GM12892 (cell line): ENCODE measurements at regions not wholly inside any gene's neighbourhood (a gene's known extent, or its start where the extent isn't known, plus 50 kb on each side); places are given as distances from the start of the nearest gene placed in this dataset.
"Not testable (repeated sequence)": the region's sequence is repeated elsewhere in the genome, so short reads cannot be mapped to it uniquely, and the experiment has no call there.

ENCODE experiments used
- DNase-seq: peaks from one replicate; pipeline ENCODE4 v3.0.0; 2011; ENCODE audit not compliant: insufficient read length
- FAIRE-seq: peaks from 2 replicates; lab custom pipeline; 2011; peaks lifted over from hg19 to GRCh38; lab: Jason Lieb, UNC
- POLR2A ChIP-seq: IDR thresholded peaks from 2 replicates; pipeline ENCODE4 v1.6.1; 2011; ENCODE audit warnings: low read depth, low read length, control low read depth
- POLR2AphosphoS5 ChIP-seq: IDR thresholded peaks from 2 replicates; pipeline ENCODE4 v1.6.1; 2011; ENCODE audit warnings: low read depth, low read length, control low read depth
- TAF1 ChIP-seq: IDR thresholded peaks from 2 replicates; pipeline ENCODE4 v1.6.1; 2011; ENCODE audit warnings: low read depth, mild to moderate bottlenecking, control low read depth, low read length, borderline replicate concordance

DNA sequence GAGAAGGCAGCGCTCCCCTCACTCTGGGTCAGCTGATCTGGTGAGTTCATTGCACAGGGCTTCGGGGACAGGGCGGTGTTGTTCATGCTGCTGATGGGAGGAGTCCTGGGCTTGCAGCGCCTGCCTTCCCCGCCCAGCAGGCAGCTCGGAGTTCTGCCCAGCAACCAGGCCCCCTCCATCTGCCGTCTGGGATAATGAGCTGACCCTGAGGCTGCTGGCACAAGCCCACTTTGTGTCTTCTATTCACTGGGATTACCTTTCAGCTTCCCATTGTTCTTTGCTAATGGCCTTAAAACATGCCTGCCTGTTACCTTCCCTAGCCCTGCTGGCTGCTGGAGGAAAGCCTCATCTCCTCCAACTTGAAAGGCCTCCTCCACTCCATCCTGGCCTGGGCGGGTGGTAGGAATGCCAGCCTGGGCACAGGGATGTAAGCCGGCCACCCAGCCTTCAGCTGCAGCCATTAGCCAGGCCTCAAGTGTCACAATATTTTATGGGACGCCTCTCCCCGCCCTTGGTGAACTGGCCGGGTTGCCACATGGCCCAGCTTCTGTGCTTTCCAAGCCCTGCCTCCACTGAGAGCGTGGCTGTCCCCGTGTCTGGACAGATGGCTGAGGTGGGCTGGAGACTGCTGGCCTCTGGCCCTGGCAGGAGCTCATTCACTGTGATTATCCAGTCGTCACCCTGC, 70.4 kb downstream of the GADD45G start:
- no peak for DNase-seq
- TF ChIP-seq POLR2A (no peak), TAF1 (no peak), POLR2AphosphoS5 (no peak)
- FAIRE-seq: no peak

DNA sequence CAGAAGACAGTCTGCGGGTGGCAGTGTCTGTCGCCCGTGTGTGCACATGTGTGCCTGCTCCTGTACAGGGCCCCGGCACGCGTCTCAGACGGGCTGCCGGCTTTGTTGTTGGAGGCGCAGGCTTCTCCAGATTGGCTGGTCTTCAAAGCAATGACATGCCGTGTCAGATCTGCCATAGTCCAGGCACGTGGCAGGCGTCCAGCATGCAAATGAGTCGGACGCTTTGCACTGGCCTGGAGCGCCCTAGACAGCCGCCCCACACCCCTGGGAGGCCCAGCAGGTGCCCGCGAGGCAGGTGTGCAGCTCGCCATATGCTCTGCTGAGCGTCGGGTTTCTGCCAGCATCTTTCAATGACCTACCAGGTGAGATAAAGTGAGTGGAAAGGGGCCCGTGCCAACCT, 71.5 kb downstream of the GADD45G start:
- FAIRE-seq (no peak), DNase-seq (no peak)
- TF ChIP-seq TAF1 (no peak), POLR2A (no peak), POLR2AphosphoS5 (no peak)

DNA sequence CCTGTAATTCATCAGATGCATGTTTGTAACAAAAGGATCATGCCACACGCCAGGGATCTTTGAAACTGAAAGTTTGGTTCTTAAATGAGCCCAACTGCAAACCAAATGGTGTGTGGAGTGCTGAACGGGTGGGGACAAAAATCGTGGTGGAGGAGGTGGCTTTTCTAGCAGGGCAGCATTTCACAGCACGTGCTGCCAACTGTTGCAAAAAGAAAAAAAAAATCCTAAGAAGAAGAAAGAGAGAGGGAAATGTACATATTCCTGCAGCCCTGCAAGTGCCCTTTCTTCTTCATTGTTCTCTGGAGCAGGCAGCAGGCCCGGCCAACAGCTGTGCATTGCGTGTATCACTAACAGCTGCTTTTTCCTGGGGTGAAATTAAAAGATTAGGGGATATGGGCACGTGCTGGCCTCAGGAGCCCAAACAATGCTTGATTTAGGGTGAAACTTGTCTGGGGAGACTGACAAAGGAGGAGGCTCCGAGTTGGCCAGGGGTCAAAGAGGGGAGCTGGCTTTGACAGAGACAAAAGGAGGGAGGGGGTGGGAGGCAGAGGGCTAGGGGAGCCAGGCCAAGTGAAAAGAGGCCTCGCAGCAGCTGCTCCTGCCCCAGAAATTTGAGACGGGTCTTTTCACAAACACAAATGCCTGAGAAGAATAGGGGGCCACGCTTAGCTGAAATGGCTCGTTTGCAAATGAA, 73.0 kb downstream of the GADD45G start:
- no peak for DNase-seq
- FAIRE-seq: no peak

DNA sequence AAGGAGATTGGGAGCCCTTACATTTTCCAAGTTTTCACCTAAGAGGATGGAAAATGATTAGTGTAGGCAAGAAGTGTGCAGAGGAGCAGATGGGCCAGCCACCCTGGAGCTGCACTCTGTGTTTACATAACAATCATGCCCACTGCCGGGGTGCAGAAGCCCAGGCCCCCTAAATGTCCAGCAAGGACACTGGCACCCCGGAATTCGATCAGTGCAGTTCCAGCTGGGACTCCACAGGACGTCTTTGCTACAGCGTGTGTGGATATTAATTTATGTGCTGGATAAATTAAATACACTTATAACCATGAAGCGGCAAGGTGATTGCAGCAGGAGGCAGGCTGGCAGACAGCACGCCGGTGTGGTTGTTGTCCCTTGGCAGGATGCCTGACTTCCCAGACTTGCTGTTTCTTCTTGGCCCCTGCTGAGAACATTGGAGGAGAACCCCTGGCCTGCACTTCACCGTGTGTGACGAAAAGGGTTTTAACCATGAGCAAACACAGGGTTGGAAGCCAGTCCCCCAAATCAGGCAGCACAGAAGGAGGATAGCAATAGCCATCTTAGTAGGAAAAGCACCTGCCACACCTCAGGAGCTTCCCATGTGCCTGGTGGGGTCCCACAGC, 73.7 kb downstream of the GADD45G start:
- FAIRE-seq: no peak
- no peak for DNase-seq
- TF ChIP-seq POLR2A: no peak
- TF ChIP-seq POLR2AphosphoS5: no peak

More for the DNA sequence above, 73.0 kb downstream of the GADD45G start:
- no peak for TF ChIP-seq POLR2AphosphoS5

DNA sequence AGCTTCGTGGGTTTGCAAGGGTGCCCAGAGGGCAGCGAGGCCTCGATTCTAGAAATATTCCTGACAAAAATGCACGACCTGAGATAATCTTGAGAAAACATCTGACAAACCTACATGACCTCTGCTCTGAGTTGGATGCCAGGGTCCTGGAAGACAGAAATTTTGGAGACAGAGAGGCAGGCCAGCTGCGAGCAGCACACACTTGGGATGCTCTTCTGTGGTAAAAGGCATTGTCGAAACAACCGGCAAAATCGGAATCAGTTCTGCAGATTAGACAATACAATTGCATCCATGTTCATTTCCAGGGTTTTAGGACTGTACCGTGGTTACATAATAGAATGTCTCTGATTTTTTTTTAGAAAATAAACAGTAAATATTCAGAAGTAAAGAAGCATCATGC, 74.2 kb downstream of the GADD45G start:
- no peak for TF ChIP-seq POLR2AphosphoS5
- TF ChIP-seq TAF1: no peak
- no peak for TF ChIP-seq POLR2A
- FAIRE-seq (no peak), DNase-seq (no peak)

DNA sequence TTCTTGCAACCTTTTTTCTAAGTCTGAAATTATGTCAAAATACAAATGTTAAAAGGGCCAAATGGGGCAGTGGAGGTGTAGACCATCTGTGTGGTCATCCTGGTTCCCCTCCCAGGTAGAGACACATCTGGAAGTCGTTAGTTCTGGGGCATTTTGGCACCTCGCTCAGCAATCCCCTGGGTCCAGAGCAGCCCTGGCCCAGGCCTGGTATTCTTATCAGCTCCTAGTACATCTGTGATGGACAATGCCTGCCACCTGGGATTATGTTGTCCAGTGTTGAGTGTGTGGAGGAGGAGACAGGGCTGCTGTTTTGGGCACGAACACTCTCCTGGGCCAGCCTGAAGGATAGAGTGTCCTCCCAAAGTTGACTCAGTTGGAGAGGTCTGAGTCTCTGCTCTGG, 74.8 kb downstream of the GADD45G start:
- TF ChIP-seq POLR2A: no peak
- TF ChIP-seq TAF1: no peak
- no peak for TF ChIP-seq POLR2AphosphoS5
- DNase-seq: no peak
- FAIRE-seq: no peak

DNA sequence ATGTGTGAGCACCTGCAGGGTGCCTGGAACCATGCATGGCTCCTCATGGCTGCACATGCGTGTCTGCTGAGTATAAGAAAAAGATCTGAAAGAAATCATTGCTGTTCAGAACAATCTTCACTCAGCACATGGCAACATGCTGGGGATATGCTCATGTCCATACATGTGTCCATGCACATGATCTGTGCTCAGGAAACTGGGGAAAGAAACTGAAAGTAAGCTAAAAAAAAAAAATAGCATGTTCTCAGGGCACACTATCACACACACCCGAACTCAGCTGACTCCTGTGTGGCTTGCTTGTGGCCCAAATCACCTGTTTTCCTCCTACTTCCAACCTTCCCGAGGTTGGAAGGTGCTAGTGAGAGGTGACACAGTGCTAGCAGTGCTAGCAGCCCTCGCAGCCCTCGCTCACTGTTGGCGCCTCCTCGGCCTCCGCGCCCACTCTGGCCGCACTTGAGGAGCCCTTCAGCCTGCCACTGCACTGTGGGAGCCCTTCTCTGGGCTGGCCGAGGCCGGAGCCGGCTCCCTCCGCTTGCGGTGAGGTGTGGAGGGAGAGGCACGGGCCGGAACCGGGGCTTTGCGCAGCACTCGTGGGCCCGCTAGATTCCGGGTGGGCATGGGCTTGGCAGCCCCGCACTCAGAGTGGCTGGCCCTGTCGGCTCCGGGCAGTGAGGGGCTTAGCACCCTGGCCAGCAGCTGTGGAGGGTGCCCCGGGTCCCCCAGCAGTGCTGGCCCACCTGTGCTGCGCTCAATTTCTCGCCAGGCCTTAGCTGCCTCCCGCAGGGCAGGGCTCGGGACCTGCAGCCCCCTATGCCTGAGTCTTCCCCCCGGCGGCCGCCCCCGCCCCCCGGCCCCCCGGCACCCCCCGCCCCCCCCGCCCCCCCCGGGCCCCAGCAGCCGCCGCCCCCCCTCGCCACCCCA, 76.0 kb downstream of the GADD45G start:
- FAIRE-seq: peak; percentile 66
- no peak for DNase-seq
- TF ChIP-seq POLR2A: no peak
- TF ChIP-seq POLR2AphosphoS5: no peak
- no peak for TF ChIP-seq TAF1

DNA sequence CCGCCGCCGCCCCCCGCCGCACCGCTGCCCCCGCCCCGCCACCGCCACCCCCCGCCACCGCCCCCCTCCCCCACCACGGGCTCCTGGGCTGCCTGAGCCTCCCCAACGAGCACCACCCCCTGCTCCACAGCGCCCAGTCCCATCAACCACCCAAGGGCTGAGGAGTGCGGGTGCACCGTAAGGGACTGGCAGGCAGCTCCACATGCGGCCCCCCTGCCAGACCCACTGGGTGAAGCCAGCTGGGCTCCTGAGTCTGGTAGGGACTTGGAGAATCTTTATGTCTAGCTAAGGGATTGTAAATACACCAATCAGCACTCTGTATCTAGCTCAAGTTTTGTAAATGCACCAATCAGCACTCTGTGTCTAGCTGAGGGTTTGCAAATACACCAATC, 76.7 kb downstream of the GADD45G start:
- not testable (repeated sequence) for DNase-seq, FAIRE-seq

DNA sequence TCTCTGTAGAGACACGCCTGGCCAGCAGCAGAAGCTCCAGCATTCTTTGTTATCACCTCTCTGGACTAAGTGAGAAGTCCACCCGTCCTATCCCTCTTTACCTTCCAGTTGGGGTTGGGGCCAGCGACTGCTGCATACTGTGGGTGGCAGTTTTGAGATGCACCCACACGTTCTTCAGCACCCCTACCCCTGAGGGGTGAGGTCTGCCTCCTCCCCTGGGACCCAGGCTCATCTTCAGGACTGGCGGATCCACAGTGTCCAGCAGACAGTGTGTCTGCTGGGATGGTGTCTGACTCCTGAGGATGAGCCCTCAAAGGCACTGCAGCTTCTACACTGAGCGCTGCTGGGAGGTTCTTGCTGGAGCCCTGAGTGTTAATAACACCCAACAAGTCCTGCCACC, 78.8 kb downstream of the GADD45G start:
- TF ChIP-seq POLR2AphosphoS5: no peak
- no peak for TF ChIP-seq POLR2A
- TF ChIP-seq TAF1: no peak
- FAIRE-seq (no peak), DNase-seq (no peak)

DNA sequence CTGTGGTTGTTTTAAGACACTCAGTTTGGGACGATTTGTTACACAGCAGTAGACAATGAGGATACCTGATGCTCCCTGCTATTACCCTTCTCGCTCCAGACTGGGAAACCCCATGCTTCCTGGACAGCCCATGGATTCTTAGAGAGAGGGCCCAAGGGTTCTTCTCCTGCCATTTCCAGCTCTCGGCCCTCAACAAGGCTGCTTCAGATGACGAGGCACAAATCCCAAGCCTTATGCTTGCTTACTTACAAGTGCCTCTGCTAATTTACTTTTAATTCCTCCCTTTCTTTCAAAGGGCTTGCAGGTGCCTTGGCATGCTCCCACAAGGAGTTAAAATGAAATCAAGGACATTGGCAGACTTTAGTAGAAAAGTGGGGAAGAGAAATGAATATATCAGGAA, 79.4 kb downstream of the GADD45G start:
- TF ChIP-seq POLR2AphosphoS5 (no peak), TAF1 (no peak), POLR2A (no peak)
- FAIRE-seq: no peak
- DNase-seq: no peak

DNA sequence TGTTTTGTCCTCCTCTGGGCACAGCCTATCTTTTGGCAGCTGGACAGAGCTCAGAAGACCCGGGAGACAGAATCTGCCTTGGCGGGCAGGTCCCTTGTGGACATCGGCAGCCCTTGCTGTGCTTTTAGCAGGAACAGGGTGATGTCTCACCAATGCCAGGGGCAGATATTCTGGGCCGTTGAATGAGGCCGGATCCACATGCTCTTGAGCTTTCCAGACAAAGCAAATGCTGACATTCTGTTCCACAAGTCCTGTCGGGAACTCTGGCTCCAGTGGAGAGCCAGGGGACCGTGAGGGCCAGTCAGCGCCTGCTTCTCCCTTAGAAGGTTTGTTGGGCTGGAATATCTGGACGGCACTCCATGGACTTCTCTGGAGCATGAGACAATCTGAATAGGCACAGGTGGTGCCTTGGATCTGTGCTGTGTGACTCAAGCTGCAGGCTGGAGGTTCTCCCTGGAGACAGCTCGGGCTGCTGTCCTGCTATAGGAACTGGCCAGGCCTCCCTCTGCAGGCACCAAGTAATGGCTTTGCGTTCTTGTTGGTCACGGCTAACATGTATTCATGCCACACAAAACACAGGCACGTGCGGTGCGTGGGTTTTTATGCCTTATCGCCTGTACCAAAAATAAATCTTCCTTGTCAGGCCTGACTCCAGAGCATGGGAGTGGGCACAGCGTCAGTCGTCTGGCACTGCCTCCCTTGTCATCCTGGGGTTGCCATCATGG, 80.3 kb downstream of the GADD45G start:
- TF ChIP-seq POLR2A: no peak
- TF ChIP-seq POLR2AphosphoS5: no peak
- TF ChIP-seq TAF1: no peak
- FAIRE-seq (peak; percentile 69), DNase-seq (no peak)
